Coronary artery (tissue), 2 donors: ENCODE measurements at regions not wholly inside any gene's neighbourhood (a gene's known extent, or its start where the extent isn't known, plus 50 kb on each side); places are given as distances from the start of the nearest gene placed in this dataset.
"Not testable (repeated sequence)": the region's sequence is repeated elsewhere in the genome, so short reads cannot be mapped to it uniquely, and the experiment has no call there.

Experiments
- DNase-seq: peaks from one replicate; pipeline ENCODE4 v3.0.0-alpha.2; 2017; ENCODE audit warnings: low spot score
- H3K27ac ChIP-seq, 2 donors: fragments of 200-600 bp; sonication (generic); one replicate each; pipeline ENCODE4 v1.5.1; 2016 to 2019
- H3K4me3 ChIP-seq: fragments of 200-600 bp; sonication (generic); 2 replicates; pipeline ENCODE4 v1.5.1; 2016; ENCODE audit warnings: mild to moderate bottlenecking, moderate library complexity
- TF ChIP-seq, protein P1 (sequence below): fragments of 200-600 bp; sonication (generic); IDR thresholded peaks from one replicate; pipeline ENCODE4 v1.5.1; 2019; ENCODE audit warnings: antibody characterized with exemption

DNA sequence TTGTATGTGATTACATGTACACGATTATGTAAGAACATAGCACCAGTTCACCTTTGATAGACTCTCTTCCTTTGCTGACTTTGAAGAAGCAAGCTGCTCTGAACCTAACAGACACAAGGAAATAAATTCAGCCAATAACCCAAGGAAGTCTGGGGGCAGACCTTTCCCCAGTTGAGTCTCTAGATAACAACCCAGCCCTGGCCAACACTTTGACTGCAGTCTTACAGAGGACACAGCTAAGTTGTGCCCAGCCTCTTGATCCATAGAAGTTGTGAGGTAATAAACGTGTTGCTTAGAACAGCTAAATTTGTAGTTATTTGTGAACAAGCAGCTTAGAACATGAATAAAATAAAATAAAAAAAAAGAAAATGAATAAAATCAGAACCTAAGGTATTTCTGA, 116.3 kb downstream of the PRR15 start:
- H3K27ac ChIP-seq, H3K4me3 ChIP-seq, DNase-seq: not testable (repeated sequence)

- H3K4me3 ChIP-seq, DNase-seq, H3K27ac ChIP-seq: not testable (repeated sequence)
Observed at GRCh38 chr7:29680601-29681000, 117.0 kb downstream of the PRR15 start.

DNA sequence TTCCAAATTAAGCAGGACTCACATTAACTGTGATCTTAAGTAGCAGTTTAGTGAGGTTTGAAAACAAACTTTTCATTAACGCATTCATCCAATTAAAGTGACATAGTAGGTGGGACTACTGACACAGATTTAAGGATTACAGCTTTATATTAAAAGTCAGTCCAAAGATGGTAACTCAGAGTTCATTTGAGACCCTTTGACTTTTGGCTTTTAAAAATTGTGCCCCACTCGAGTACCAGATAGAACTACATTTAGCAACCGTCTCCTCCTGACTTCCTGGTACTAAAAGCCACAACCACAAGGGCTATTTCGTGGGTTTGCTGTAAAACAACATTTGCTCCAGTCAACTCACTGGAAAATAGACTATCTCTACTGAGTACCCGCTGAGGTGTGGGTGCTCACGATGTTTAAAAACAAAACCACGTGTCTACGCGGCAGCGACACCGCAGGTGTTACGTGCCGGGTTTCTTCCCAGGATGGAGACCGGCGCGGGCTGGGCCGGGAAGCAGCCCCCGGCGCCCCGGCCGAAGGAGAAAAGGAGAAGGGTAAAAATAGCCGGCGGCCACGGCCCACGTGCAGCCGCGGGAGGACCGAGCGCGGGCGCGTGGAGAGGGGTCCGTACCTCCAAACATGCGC, 120.6 kb downstream of the PRR15 start:
- Histone ChIP-seq H3K4me3 (peak overlapping the region; percentile 99), H3K27ac (peak overlapping the region; percentile 97 to 100)
- not testable (repeated sequence) for DNase-seq

DNA sequence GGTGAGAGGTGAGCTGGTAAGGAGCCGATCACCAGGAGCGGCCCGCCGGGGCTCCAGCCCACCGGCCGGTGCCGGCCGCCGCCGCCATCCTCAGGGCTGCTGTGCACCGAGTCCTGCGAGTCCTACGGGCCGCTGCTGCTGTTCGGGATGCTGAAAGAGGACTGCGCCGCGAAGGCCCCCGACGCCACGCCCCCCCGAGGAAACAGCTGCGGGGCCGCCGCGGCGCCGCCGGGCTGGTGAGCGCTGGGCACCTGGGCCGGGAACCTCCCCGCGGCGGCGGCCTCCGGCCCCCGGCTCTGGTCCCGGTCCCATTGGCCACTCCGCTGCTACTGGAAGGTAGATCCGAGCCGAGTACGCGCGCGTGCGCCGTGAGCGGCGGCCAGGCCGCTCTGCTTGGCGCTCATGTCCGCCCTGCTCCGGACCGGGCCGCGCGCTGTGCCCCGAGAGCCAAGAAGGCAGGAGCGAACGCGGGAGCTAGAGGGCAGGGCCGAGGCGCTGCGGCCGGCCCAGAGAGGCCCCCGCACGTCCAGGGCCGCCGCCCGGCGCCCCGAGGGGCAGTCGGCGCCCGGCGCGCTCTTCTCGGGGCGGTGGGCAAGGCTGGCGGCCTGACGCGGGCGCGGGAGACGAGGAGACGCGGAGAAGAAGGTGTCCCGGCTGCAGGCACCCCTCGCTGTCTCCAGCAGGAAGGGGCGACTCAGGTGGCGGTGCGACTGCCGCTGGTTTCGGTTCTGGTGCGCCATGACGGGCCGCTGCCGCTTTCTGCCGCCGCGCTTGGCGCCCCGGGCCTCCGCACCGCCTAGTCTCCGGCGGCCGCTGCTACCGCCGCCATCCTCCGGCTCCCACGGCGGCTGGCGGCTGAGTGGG, 121.3 kb upstream of the WIPF3 start:
- Histone ChIP-seq H3K27ac (peak overlapping the region; percentile 97 to 100), H3K4me3 (peak overlapping the region; percentile 99)
- peak; percentile 84 for DNase-seq
- TF ChIP-seq, protein P1, sequence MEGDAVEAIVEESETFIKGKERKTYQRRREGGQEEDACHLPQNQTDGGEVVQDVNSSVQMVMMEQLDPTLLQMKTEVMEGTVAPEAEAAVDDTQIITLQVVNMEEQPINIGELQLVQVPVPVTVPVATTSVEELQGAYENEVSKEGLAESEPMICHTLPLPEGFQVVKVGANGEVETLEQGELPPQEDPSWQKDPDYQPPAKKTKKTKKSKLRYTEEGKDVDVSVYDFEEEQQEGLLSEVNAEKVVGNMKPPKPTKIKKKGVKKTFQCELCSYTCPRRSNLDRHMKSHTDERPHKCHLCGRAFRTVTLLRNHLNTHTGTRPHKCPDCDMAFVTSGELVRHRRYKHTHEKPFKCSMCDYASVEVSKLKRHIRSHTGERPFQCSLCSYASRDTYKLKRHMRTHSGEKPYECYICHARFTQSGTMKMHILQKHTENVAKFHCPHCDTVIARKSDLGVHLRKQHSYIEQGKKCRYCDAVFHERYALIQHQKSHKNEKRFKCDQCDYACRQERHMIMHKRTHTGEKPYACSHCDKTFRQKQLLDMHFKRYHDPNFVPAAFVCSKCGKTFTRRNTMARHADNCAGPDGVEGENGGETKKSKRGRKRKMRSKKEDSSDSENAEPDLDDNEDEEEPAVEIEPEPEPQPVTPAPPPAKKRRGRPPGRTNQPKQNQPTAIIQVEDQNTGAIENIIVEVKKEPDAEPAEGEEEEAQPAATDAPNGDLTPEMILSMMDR: no peak

GRCh38 chr7:29685651-29686271, 120.5 kb upstream of the WIPF3 start:
- DNase-seq: not testable (repeated sequence)
- Histone ChIP-seq H3K4me3 (peak overlapping the region; percentile 99), H3K27ac (peak overlapping the region; percentile 97 to 100)

DNA sequence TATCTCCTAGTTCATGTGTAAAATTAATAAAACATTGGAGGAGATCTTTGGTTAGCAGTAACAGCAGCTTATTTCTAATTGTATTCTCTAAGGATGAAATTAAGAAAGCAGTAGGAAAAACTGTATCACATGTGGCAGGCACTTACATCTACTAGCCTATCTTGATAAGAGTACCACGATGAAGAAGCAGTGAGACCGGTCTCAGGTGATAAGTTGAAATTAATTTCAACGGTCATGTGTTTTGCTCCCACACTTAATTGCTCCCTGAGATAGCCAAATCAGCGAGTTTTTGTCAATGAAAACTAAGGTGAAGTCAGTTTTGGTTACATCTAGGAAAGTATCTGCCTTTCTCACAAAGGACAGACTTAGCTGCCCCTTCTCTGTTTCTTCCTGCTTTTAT, 115.8 kb upstream of the WIPF3 start:
- not testable (repeated sequence) for H3K27ac ChIP-seq, DNase-seq, H3K4me3 ChIP-seq

DNA sequence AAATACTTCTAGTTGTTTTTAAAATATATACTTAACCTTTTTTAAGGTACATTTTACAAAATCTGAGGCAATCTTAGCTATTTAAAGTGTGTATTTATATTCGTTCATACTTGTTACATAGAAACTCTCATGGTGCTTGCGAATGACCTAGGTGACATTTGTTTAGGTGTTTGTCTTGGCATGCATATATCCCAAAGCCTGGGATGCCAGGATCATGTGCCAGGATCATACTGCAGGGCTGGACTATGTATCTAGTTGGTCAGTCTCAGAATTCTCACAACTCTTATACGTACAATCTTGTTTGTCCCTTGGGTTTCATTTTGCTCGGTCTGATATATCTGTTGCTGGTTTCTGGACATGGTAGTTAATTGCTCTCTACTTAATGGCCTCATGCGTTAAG, 109.9 kb upstream of the WIPF3 start:
- DNase-seq, H3K4me3 ChIP-seq, H3K27ac ChIP-seq: not testable (repeated sequence)

- H3K4me3 ChIP-seq, DNase-seq: not testable (repeated sequence)
Observed at GRCh38 chr7:29699723-29700122, 106.6 kb upstream of the WIPF3 start.

DNA sequence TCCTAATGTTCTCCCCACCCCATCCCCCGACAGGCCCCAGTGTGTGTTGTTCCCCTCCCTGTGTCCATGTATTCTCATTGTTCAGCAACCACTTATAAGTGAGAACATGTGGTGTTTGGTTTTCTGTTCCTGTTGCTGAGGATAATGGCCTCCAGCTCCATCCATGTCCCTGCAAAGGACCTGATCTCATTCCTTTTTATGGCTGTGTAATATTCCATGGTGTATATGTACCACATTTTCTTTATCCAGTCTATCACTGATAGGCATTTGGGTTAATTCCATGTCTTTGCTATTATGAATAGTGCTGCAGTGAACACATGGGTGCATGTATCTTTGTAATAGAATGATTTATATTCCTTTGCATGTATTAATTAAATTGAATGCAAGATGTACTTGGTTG, 104.8 kb upstream of the WIPF3 start:
- not testable (repeated sequence) for H3K27ac ChIP-seq, H3K4me3 ChIP-seq, DNase-seq

More at GRCh38 chr7:29699723-29700122, 106.6 kb upstream of the WIPF3 start:
- H3K27ac ChIP-seq: not testable (repeated sequence)

- H3K27ac ChIP-seq, DNase-seq, H3K4me3 ChIP-seq: not testable (repeated sequence)
Observed at GRCh38 chr7:29703830-29704229, 102.5 kb upstream of the WIPF3 start.

GRCh38 chr7:29709002-29709401, 97.3 kb upstream of the WIPF3 start:
- not testable (repeated sequence) for DNase-seq, H3K4me3 ChIP-seq, H3K27ac ChIP-seq

- H3K27ac ChIP-seq, DNase-seq, H3K4me3 ChIP-seq: not testable (repeated sequence)
Observed at GRCh38 chr7:29723127-29723526, 83.2 kb upstream of the WIPF3 start.

DNA sequence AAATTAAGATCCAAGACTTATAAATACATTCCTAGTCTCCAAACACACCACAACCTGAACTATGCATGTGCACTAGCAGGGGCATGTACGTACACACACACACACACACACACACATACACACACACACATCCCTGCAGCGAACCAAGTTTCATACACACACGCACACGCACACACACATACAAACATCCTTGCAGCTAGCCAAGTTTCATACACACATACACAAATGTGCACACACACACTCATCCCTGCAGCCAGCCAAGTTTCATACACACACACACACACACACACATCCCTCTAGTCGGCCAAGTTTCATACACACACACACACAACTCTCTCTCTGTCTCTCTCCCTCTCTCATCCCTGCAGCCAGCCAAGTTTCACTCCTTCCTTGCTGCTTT, 82.7 kb upstream of the WIPF3 start:
- Histone ChIP-seq H3K27ac (no peak overlapping the region), H3K4me3 (no peak overlapping the region)
- no peak for DNase-seq
- TF ChIP-seq, protein P1: no peak

DNA sequence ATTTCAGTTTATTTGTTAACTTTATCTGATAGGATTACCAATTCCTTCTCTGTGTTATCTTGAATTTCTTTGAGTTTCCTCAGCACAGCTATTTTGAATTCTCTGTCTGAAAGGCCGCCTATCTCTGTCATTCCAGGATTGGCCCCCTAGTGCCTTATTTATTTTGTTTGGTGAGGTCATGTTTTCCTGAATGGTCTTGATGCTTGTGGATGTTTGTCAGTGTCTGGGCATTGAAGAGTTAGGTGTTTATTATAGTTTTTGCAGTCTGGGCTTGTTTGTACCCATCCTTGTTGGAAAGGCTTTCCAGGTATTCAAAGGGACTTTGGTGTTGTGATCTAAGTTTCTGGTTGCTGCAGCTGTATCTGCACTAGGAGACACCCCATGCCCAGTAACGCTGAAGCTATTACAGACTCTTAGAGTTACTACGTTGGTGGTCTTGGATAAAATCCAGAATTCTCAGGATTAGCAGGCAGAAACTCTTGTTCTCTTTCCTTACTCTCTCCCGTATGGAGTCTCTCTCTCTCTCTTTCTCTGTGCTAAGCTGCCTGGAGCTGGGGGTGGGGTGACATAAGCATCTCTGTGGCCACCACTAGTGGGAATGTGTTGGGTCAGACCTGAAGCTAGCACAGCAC, 76.7 kb upstream of the WIPF3 start:
- not testable (repeated sequence) for DNase-seq, H3K27ac ChIP-seq, H3K4me3 ChIP-seq
